NCI-H2029 (cell line): ENCODE measurements at regions not wholly inside any gene's neighbourhood (a gene's known extent, or its start where the extent isn't known, plus 50 kb on each side); places are given as distances from the start of the nearest gene placed in this dataset.
"Not testable (repeated sequence)": the region's sequence is repeated elsewhere in the genome, so short reads cannot be mapped to it uniquely, and the experiment has no call there.

Source experiments
- DNase-seq: peaks from one replicate; lab custom pipeline; 2025; lab: John Stamatoyannopoulos, UW

DNA sequence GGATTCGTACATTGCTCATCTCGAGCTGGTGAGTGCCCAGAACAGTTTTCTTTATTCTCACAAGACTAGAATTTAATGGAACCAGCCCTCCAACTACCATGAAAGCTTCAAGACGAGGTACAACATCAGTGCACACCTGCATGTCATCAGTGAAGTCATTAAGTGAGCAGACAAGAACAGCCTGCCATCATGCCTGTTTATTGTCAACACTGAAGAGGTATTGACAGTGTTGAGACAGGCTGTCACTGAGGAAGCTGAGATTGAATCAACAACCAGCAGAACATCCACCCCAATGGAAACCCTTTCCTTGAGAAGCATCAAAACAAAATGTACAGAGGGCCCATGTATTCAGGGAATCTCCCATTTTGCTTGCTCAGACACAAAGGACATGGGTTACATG is 148.0 kb upstream of the TCF4 start:
- no peak for DNase-seq

- DNase-seq = no peak
Observed at GRCh38 chr18:55735199-55735855, 147.3 kb upstream of the TCF4 start.

DNA sequence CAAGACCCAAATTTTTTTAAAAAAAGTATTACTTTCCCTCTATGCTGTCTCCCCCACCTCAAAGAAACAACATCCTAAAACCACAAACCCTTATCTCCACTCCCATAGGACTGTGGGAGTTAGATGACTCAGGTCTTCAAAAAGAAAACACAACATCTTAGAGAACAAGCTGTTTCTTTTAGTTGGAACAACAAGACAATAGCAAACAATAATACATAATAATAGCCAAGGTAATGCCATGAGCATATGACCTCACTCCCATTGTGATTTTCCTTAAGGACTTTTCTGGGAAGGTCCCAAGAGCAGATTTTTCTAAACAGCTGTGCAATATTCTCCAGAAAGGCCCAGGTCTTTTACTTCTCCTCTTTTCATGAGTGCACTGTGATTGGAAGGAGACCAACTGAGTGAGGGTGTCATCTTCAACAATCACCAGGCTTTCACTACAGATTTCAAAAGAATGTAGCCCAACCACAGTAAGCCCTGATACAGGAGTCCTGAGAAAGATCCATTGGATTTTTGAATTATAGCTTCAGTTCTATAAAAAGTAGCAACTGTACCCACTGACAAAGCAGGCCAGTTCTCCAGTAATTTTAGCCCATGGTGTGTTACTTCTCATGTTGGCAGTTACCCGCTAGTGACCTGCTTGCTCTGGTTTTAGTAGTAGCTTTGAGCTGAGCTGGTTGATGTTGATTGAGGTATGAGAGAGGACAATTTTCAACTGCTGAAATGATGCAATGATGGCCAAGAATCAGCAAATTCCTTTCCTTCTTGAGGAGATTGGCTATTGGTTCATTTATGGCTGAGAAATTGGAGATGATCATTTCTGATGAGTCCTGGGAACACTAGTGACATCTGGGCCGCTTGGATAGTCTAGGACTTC is 144.5 kb upstream of the TCF4 start:
- DNase-seq = no peak

GRCh38 chr18:55731594-55732042 is 143.6 kb upstream of the TCF4 start:
- DNase-seq = no peak

DNA sequence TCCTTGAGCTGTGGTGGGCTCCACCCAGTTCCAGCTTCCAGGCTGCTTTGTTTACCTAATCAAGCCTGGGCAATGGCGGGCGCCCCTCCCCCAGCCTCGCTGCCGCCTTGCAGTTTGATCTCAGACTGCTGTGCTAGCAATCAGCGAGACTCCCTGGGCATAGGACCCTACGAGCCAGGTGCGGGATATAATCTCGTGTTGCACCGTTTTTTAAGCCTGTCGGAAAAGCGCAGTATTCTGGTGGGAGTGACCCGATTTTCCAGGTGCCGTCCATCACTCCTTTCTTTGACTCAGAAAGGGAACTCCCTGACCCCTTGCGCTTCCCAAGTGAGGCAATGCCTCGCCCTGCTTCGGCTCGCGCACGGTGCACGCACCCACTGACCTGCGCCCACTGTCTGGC is 133.0 kb upstream of the TCF4 start:
- DNase-seq = not testable (repeated sequence)

GRCh38 chr18:55713707-55714106 is 125.7 kb upstream of the TCF4 start:
- DNase-seq = no peak

- no peak for DNase-seq
Observed at GRCh38 chr18:55706898-55707297, 118.9 kb upstream of the TCF4 start.

DNA sequence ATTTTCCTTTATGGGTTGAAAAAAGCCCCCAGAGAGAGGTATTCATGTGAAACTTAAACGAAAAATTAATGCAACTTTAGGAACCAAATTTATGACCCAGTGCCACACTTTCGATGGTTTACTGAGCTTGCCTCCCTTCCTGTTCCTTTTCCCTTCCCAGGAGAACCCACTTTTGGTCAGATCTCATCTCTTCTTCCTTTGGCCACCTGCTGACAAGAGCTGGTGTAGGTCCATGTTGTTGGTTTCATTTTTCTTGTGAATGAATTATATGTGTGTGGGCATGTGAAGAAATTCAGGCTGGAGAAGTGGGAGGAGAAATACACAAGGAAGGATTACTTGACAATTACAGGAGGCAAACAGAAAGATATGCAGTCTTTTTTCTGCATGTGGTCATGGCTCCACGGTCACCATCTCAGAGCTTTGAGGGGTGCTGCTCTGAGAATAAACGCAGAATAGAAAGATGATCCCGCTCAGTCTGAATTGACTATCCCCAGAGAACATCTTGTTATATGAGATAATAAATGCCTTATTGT is 111.3 kb upstream of the TCF4 start:
- DNase-seq = no peak

DNA sequence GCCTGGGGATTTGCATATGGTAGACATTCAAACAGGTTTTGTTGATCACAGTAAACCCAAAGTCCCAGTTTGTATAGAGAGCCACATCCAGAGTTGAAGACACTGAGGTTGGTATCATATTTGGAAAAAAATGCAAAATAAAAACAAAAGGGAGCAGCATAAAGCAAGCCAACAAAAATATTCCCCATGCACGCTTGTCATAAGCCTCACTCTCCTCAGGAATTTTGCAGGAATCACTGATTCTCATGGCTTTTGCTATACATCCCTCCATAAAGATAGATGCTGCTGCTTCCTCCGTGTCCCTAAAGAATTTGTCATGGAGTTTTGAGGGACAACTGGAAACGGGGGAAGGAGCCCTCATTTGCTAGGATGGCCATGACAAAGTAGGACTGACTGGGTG is 108.8 kb upstream of the TCF4 start:
- no peak for DNase-seq

GRCh38 chr18:55695091-55695490 is 107.1 kb upstream of the TCF4 start:
- no peak for DNase-seq

GRCh38 chr18:55694291-55694690 is 106.3 kb upstream of the TCF4 start:
- DNase-seq = no peak

GRCh38 chr18:55688030-55688429 is 100.0 kb upstream of the TCF4 start:
- DNase-seq = no peak

DNA sequence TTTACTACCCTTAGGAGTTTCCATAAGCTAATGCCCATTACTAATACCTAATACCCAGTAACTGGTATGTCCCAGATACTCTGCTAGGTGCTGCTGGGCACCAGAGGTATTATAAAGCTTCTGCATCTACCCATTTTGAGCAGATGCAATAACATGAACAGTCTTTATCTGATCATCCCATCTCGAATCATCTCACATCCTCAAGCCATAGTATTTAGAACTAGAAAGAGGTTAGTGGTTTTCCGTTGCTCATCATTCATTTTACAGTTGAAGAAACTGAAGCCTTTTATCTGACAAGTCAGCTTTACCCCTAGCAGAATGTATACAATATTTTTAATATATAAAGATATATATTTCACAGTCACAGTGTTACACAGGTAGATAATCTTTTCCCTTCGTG is 99.1 kb upstream of the TCF4 start:
- DNase-seq = no peak

DNA sequence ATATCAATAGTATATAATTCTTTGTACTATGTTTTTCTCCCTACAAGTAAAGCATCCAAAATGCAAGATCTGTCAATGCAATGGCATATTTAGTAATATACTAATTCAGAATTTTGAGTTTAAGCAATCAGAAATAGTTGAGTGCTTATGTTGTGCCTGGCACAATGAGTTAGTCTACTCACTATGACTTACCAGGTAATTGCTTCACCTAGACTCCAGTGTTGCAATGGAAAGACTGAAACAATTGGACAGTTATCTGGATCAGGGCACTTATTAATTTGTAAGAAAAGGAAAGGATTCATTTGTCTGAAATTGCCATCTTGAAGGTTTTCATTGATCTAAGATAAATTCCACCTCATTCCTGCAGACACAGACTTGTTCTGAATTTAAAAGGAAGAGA is 97.6 kb upstream of the TCF4 start:
- no peak for DNase-seq

- no peak for DNase-seq
Observed at GRCh38 chr18:55672574-55673361, 84.8 kb upstream of the TCF4 start.

DNA sequence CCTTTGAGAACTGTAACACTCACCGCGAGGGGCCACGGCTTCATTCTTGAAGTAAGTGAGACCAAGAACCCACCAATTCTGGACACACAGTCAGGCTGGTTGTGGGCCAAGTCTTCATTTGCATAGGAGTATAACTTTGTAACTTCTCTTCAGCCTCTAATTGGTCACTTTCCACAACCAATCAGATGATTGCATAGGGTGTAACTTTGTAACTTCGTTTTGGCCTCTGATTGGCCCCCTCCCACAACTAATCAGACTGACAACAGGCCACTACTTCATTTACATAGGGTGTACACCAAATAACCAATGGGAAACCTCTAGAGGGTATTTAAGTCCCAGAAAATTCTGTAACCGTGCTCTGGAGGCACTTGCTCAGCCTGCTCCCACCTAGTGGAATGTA is 77.5 kb upstream of the TCF4 start:
- no peak for DNase-seq

- DNase-seq = not testable (repeated sequence)
Observed at GRCh38 chr18:55664758-55665400, 76.9 kb upstream of the TCF4 start.

DNA sequence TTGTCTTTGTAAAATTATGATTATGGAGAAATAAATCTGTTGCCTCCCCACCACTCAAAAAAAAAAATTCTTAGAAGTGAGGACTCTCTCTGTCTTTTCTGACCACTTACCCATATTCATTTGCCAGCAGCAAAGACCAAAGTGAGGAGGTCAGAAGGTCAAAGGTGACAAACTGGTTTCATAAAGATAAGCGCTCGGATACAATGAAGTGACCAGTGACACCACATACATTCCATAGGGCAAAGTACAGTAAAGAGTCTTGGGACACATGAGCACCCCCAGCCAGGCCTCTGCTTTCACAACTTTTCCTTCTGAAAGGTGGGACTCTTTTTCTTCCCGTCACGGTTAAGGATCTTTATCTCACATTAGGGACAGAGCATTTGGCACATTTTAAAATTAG is 75.9 kb upstream of the TCF4 start:
- no peak for DNase-seq

GRCh38 chr18:55658598-55658997 is 70.6 kb upstream of the TCF4 start:
- no peak for DNase-seq

GRCh38 chr18:55657572-55658331 is 69.8 kb upstream of the TCF4 start:
- DNase-seq = no peak

GRCh38 chr18:55654986-55655385 is 67.0 kb upstream of the TCF4 start:
- DNase-seq = no peak
